ENCODE measurements at regions not wholly inside any gene's neighbourhood (a gene's known extent, or its start where the extent isn't known, plus 50 kb on each side); places are given as distances from the start of the nearest gene placed in this dataset.

- no peak overlapping the region for H3K4me2 ChIP-seq
- no peaks in the 10 kb centered on the region for H3K79me2 ChIP-seq (ENCODE audit: insufficient read depth)
- WGBS (ENCODE audit: low lambda C conversion rate), result 85% methylated on average over 2 of the region's 2 CpGs
- no peaks in the 10 kb centered on the region for H3K9me3 ChIP-seq
- no peak overlapping the region for H3K27ac ChIP-seq (ENCODE audit: low read depth in 2 of 2, low read length in 1 of 2)
- POLR2A ChIA-PET, result no interaction called here
- TF ChIP-seq REST (IDR thresholded peaks at IDR 0.05; ENCODE audit: low read depth, low read length) (no peak), PBX3 (IDR thresholded peaks at IDR 0.05) (no peak), RXRA (IDR thresholded peaks at IDR 0.05; ENCODE audit: borderline replicate concordance, low read depth) (no peak), TCF12 (IDR thresholded peaks at IDR 0.05) (no peak), MXI1 (IDR thresholded peaks at IDR 0.05; ENCODE audit: low read depth, low read length) (no peak), CTCF (IDR thresholded peaks at IDR 0.05) (no peak), ELF1 (IDR thresholded peaks at IDR 0.05) (no peak), EP300 (IDR thresholded peaks at IDR 0.05; ENCODE audit: borderline replicate concordance in 1 of 2, low read depth in 1 of 2, low read length in 1 of 2) (no peak), TAF1 (IDR thresholded peaks at IDR 0.05; ENCODE audit: borderline replicate concordance, low read depth, low read length) (no peak), MEF2A (IDR thresholded peaks at IDR 0.05; ENCODE audit: borderline replicate concordance, low read depth) (no peak), SMC3 (IDR thresholded peaks at IDR 0.05; ENCODE audit: low read depth, low read length) (no peak), NRF1 (IDR thresholded peaks at IDR 0.05; ENCODE audit: low read depth, low read length) (no peak), YY1 (IDR thresholded peaks at IDR 0.05; ENCODE audit: low read depth) (no peak)
- CTCF ChIA-PET, result no interaction called here
- no peaks in the 10 kb centered on the region for H4K20me1 ChIP-seq (ENCODE audit: insufficient read depth)
- no peaks in the 10 kb centered on the region for H3K36me3 ChIP-seq (replicated peaks in 1 of 2; ENCODE audit: control insufficient read depth in 1 of 2, insufficient read depth in 2 of 2, low read length in 1 of 2)
- no peaks in the 10 kb centered on the region for H3K9me2 ChIP-seq
- no peak overlapping the region for H3K4me3 ChIP-seq (ENCODE audit: low read depth in 2 of 2, low read length in 1 of 2)
- no peak overlapping the region for H2AFZ ChIP-seq (ENCODE audit: low read depth)
- H3K27me3 ChIP-seq (ENCODE audit: insufficient read depth), result no peaks in the 10 kb centered on the region
- no peak overlapping the region for H3K9ac ChIP-seq
- H3F3A ChIP-seq (replicated peaks; ENCODE audit: insufficient read depth), result no peaks in the 10 kb centered on the region
- peaks cover 0 to 20% of the 10 kb centered on the region in 2 experiments; a peak in 2 of 4 replicates for H3K4me1 ChIP-seq (ENCODE audit: control insufficient read depth in 1 of 2, insufficient read depth in 2 of 2, low read depth in 1 of 2, low read length in 1 of 2)
- DNase-seq, result no peak
Measured at GRCh38 chr11:92443199-92443598, 218.6 kb downstream of the FAT3 start.

Measured in SK-N-SH (cell line).